ENCODE measurements at regions not wholly inside any gene's neighbourhood (a gene's known extent, or its start where the extent isn't known, plus 50 kb on each side); places are given as distances from the start of the nearest gene placed in this dataset.

GRCh38 chr12:124384299-124384894, 89.5 kb downstream of the RFLNA start:
- Histone ChIP-seq H4K8ac (replicated peaks; ENCODE audit: insufficient read length, low read depth, low read length) (no peak overlapping the region), H3K4me2 (ENCODE audit: insufficient read depth, insufficient read length, low read length) (no peak overlapping the region), H3T11ph (ENCODE audit: low read length) (no peak overlapping the region), H4K5ac (ENCODE audit: insufficient read length, low read depth, low read length) (no peak overlapping the region), H3K9me3 (ENCODE audit: control insufficient read depth, low read depth, low read length) (no peaks in the 10 kb centered on the region), H3K4me1 (ENCODE audit: insufficient read depth, low read length) (no peaks in the 10 kb centered on the region), H2AK5ac (ENCODE audit: insufficient read length, low read length) (no peak overlapping the region), H3K4ac (ENCODE audit: low read depth, low read length) (no peak overlapping the region), H2AFZ (ENCODE audit: low read length) (no peak overlapping the region), H4K20me1 (ENCODE audit: control insufficient read depth, insufficient read depth, insufficient read length) (no peaks in the 10 kb centered on the region), H3K27ac (ENCODE audit: insufficient read length, low read depth, low read length) (no peak overlapping the region), H3K9ac (ENCODE audit: extremely low read depth, insufficient read length, low read length) (no peak overlapping the region), H3K56ac (ENCODE audit: insufficient read length, low read depth, low read length) (no peak overlapping the region), H2BK15ac (ENCODE audit: low read depth, low read length) (no peak overlapping the region), H3K27me3 (ENCODE audit: insufficient read depth, low read length) (no peaks in the 10 kb centered on the region), H3K18ac (ENCODE audit: insufficient read length, low read depth, low read length) (no peak overlapping the region), H3K79me2 (ENCODE audit: insufficient read depth, low read length) (no peaks in the 10 kb centered on the region), H2BK12ac (ENCODE audit: insufficient read length, low read depth, low read length) (no peak overlapping the region), H2BK120ac (ENCODE audit: low read depth, low read length, poor library complexity, severe bottlenecking) (no peak overlapping the region), H3K23ac (ENCODE audit: insufficient read length, low read depth, low read length) (no peak overlapping the region), H3K14ac (ENCODE audit: insufficient read depth, low read length) (no peak overlapping the region), H2BK5ac (ENCODE audit: insufficient read length, low read length) (no peak overlapping the region), H2BK20ac (ENCODE audit: low read depth, low read length, poor library complexity, severe bottlenecking) (no peak overlapping the region), H3K79me1 (ENCODE audit: insufficient read depth, low read depth, low read length, poor library complexity, severe bottlenecking) (no peaks in the 10 kb centered on the region), H4K91ac (ENCODE audit: insufficient read length, low read depth, low read length) (no peak overlapping the region), H3K23me2 (ENCODE audit: insufficient read length, low read depth, low read length, poor library complexity, severe bottlenecking) (no peaks in the 10 kb centered on the region)
- WGBS (ENCODE audit: extremely low coverage, insufficient read length, low lambda C conversion rate) = no CpG with 5 or more reads among the region's 20 CpGs
- Mint-ChIP-seq H3K27me3 (ENCODE audit: low read depth) (no peaks in the 10 kb centered on the region; the same call in 1 of the 2 replicates), H3K4me3 (no peak overlapping the region), H3K27ac (no peak overlapping the region), H3K9me3 (no peaks in the 10 kb centered on the region), H3K4me1 (peaks cover 3 to 5% of the 10 kb centered on the region in 2 experiments), H3K36me3 (ENCODE audit: insufficient read depth in 1 of 3, low read depth in 3 of 3) (peaks cover 9 to 27% (median 24%) of the 10 kb centered on the region in 3 experiments; a peak in 6 of 7 replicates)
- DNase-seq = no peak
- TF ChIP-seq, protein P1, sequence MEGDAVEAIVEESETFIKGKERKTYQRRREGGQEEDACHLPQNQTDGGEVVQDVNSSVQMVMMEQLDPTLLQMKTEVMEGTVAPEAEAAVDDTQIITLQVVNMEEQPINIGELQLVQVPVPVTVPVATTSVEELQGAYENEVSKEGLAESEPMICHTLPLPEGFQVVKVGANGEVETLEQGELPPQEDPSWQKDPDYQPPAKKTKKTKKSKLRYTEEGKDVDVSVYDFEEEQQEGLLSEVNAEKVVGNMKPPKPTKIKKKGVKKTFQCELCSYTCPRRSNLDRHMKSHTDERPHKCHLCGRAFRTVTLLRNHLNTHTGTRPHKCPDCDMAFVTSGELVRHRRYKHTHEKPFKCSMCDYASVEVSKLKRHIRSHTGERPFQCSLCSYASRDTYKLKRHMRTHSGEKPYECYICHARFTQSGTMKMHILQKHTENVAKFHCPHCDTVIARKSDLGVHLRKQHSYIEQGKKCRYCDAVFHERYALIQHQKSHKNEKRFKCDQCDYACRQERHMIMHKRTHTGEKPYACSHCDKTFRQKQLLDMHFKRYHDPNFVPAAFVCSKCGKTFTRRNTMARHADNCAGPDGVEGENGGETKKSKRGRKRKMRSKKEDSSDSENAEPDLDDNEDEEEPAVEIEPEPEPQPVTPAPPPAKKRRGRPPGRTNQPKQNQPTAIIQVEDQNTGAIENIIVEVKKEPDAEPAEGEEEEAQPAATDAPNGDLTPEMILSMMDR (conservative IDR thresholded peaks at IDR 0.05) = no peak

Data from H9 (cell line).